ENCODE measurements at regions not wholly inside any gene's neighbourhood (a gene's known extent, or its start where the extent isn't known, plus 50 kb on each side); places are given as distances from the start of the nearest gene placed in this dataset.

DNA sequence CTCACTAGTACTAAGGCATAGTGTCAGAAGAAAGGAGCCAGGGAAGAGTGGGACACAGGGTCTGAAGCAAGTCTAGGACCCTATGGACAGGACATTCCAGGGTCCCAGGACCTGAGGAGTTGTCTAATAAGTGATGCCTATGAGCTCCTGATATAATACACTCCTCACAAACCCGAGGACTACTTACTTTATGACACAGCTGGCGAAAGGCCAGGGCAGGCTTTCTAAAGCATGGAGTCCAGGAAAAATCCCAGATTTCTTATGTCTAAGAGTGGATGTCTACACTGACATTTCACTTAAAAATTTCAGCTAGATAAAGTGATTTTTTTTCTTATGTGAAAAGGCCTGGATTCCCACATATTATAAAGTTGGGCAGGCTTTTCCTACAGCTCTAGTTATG lies 502.2 kb upstream of the SETBP1 start:
- POLR2A ChIA-PET: no interaction called here
- Histone ChIP-seq H3K4me3 (ENCODE audit: low read depth, low read length) (no peak overlapping the region), H3K36me3 (ENCODE audit: control insufficient read depth in 2 of 2, insufficient read depth in 1 of 2, low read length in 2 of 2) (no peaks in the 10 kb centered on the region), H3K9me3 (ENCODE audit: control insufficient read depth, insufficient read depth, low read depth, low read length) (no peaks in the 10 kb centered on the region), H3K27ac (ENCODE audit: extremely low read depth, low read depth, low read length) (no peak overlapping the region), H3K4me1 (ENCODE audit: control insufficient read depth, insufficient read depth, low read length) (no peaks in the 10 kb centered on the region)
- TF ChIP-seq, protein P1, sequence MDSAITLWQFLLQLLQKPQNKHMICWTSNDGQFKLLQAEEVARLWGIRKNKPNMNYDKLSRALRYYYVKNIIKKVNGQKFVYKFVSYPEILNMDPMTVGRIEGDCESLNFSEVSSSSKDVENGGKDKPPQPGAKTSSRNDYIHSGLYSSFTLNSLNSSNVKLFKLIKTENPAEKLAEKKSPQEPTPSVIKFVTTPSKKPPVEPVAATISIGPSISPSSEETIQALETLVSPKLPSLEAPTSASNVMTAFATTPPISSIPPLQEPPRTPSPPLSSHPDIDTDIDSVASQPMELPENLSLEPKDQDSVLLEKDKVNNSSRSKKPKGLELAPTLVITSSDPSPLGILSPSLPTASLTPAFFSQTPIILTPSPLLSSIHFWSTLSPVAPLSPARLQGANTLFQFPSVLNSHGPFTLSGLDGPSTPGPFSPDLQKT (IDR thresholded peaks at IDR 0.05; ENCODE audit: borderline replicate concordance, low read depth, low read length): no peak
- no peak for TF ChIP-seq ZNF596 (tag by site-specific recombination; IDR thresholded peaks at IDR 0.05)
- TF ChIP-seq ZBTB26 (tag by site-specific recombination; optimal IDR thresholded peaks at IDR 0.05): no peak
- TF ChIP-seq ZNF76 (tag by site-specific recombination; IDR thresholded peaks at IDR 0.05; ENCODE audit: borderline replicate concordance, low read depth): no peak
- TF ChIP-seq ZSCAN16 (tag by site-specific recombination; IDR thresholded peaks at IDR 0.05): no peak
- TF ChIP-seq ZNF394 (tag by site-specific recombination; IDR thresholded peaks at IDR 0.05; ENCODE audit: borderline replicate concordance): no peak
- no peak for TF ChIP-seq ZNF24 (tag by site-specific recombination; IDR thresholded peaks at IDR 0.05)
- TF ChIP-seq ZNF518A (tag by site-specific recombination; conservative IDR thresholded peaks at IDR 0.05; ENCODE audit: low read depth): no peak
- TF ChIP-seq ZNF2 (tag by site-specific recombination; IDR thresholded peaks at IDR 0.05): no peak
- no peak for TF ChIP-seq ZNF704 (tag by site-specific recombination; IDR thresholded peaks at IDR 0.05)
- TF ChIP-seq KLF9 (tag by site-specific recombination; IDR thresholded peaks at IDR 0.05; ENCODE audit: low read depth): no peak
- TF ChIP-seq ZNF341 (tag by site-specific recombination; IDR thresholded peaks at IDR 0.05; ENCODE audit: low read depth): no peak
- TF ChIP-seq, protein P2, sequence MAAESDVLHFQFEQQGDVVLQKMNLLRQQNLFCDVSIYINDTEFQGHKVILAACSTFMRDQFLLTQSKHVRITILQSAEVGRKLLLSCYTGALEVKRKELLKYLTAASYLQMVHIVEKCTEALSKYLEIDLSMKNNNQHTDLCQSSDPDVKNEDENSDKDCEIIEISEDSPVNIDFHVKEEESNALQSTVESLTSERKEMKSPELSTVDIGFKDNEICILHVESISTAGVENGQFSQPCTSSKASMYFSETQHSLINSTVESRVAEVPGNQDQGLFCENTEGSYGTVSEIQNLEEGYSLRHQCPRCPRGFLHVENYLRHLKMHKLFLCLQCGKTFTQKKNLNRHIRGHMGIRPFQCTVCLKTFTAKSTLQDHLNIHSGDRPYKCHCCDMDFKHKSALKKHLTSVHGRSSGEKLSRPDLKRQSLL (tag by site-specific recombination; IDR thresholded peaks at IDR 0.05): no peak
- TF ChIP-seq ZSCAN4 (tag by site-specific recombination; IDR thresholded peaks at IDR 0.05): no peak
- CTCF ChIA-PET: interaction anchor here (0.8 kb wide), 1 partner anchor 59 kb away, joined by 3 read pairs; no protein-coding TSS in a partner anchor

Measured in HEK293 (cell line).